WTC11 (cell line): ENCODE measurements at regions not wholly inside any gene's neighbourhood (a gene's known extent, or its start where the extent isn't known, plus 50 kb on each side); places are given as distances from the start of the nearest gene placed in this dataset.
"Not testable (repeated sequence)": the region's sequence is repeated elsewhere in the genome, so short reads cannot be mapped to it uniquely, and the experiment has no call there.

Experiments used
- CTCF ChIP-seq: fragments of 200-600 bp; IDR thresholded peaks from 2 replicates; pipeline ENCODE4 v1.8.0; 2022; ENCODE audit warnings: antibody characterized with exemption
- KAT7 ChIP-seq: sonication (generic); formaldehyde crosslinking; IDR thresholded peaks from 2 replicates; pipeline ENCODE4 v1.8.1; 2023; ENCODE audit warnings: missing genetic modification reagents, mild to moderate bottlenecking, borderline replicate concordance

GRCh38 chr12:27145725-27146124 is 63.3 kb upstream of the C12orf71 start:
- TF ChIP-seq KAT7, CTCF: not testable (repeated sequence)
